UCSD-AML1 (cell line): ENCODE measurements at regions not wholly inside any gene's neighbourhood (a gene's known extent, or its start where the extent isn't known, plus 50 kb on each side); places are given as distances from the start of the nearest gene placed in this dataset.

Experiments used
- DNase-seq: peaks from one replicate; lab custom pipeline; 2025; ENCODE audit not compliant: unreplicated experiment; lab: John Stamatoyannopoulos, UW

- DNase-seq = no peak
These were observed 318.3 kb downstream of the NDFIP2 start for GRCh38 chr13:79799059-79799867.

GRCh38 chr13:79796136-79796535 is 315.2 kb downstream of the NDFIP2 start:
- no peak for DNase-seq

DNA sequence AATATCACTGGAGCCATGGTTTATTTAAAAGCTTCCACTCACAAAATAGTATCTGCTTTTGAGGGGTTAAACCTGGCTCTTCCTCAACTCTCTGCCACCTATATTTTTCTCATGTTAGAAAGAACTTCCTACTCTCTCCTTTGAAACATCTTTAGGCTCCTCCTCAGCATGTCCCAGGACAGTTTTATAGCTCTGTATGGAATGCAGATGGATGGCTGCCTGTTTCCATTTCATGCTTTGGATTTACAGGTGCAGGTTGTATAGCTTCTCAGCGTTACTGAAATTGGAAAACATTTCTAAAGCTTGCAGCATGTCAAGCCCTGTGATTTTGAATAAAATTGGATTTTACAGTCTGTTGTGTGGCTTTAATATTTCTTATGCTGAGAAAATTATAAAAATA is 314.0 kb downstream of the NDFIP2 start:
- DNase-seq = no peak

GRCh38 chr13:79792716-79793115 is 311.8 kb downstream of the NDFIP2 start:
- DNase-seq = no peak

GRCh38 chr13:79791471-79792042 is 310.6 kb downstream of the NDFIP2 start:
- DNase-seq = no peak

DNA sequence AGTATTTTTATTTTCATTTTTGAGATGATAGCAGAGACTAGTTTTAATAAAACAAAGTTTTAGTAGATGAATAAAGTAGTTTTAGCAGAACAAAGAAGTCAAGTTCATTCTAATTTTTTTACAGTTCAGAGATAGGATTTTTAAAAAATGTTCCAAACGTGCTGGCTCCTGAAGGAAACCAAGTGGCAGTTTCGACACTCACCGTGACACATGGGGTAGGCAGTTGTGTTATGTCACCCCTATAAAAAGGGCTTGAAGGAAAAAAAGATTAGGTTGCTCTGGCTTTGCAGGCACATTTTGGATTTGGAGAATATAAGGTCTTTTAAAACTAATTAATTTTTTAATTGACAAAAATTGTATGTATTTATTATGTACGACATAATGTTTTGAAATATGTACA is 305.2 kb downstream of the NDFIP2 start:
- DNase-seq = no peak

DNA sequence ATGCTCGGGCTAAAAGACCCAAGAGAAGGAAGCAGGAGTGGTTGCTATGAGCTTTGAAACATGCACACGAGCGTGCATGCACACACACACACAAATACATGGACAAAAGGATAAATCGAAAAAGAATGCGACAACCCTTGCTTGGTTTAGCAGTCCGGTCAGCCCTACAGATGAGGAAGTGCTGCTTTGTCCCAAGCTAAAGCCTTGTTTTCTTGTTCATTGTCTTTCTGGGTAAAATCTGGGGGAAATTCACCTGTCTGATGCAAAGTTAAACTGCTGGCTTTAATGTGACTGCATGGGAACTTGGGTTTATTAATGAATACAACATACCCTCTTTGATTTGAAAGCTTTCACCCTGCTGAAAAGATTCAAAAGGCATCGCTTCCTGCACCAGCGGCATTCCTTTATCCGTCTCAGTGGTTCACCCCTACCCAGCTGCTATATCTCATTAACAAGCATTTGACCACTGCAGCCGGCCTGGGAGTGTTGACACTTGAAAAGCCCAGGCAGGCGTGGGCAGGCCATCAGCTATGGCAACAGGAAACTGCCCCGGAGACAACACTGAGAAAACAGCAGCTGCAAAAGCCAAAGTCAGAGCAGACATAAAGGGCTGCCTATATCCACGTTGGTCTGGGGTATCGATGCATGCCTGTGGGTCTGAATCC is 301.7 kb downstream of the NDFIP2 start:
- peak; percentile 42 for DNase-seq

DNA sequence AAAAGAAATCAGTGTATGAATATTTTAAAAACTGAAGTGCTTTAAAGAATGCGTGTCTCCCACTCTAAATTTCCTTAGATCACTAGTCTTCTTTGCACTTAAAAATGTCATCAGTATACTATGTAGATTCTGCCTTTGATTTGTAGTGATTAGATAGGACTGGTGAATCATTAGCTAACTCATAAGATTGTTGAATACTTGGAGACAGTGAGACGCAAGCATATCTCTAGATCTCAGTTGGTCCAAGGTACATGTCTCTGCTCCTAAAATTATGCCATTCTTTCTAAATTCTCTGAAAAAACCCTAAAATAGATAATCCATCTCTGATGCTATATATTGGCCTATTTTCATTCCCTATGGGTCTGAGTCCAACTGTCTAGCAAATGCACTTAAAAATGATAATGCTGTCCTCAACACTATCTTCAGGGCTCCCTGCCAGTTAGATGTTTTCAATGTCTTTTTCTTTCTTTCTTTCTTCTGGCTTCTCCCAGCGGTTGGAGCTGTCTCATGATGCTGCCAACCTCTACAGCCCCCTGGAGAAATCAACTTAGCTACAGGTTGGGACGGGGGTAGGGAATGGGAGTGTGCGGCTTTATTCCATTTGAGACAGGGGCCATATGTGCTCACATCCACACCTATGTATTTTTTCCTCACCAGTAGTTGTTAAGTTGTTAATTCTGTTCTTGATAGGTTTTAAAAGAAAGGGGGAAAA is 301.0 kb downstream of the NDFIP2 start:
- DNase-seq = no peak

- no peak for DNase-seq
These were observed 299.3 kb downstream of the NDFIP2 start for GRCh38 chr13:79780240-79780639.

GRCh38 chr13:79779761-79780160 is 298.8 kb downstream of the NDFIP2 start:
- no peak for DNase-seq

- no peak for DNase-seq
These were observed 297.9 kb downstream of the NDFIP2 start for GRCh38 chr13:79778741-79779460.

DNA sequence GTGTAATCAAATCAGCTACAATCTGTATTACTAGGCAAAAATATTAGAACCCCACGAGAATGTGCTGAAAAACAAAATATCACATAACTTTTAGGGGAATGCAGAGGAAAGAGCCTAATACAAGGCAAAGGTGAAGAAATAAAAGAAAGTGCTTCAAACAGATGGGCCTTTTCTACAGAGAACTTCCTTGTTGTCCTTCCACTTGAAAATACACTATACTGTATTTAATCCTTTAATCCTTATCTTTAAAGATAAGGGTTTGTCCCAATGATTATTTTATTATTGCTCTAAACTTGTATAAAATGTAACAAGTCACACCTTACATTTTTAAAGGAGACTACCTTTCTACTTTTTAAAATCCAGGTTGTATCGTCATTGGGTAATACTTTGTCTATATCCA is 296.5 kb downstream of the NDFIP2 start:
- DNase-seq = no peak

GRCh38 chr13:79776531-79777295 is 295.8 kb downstream of the NDFIP2 start:
- DNase-seq = no peak

DNA sequence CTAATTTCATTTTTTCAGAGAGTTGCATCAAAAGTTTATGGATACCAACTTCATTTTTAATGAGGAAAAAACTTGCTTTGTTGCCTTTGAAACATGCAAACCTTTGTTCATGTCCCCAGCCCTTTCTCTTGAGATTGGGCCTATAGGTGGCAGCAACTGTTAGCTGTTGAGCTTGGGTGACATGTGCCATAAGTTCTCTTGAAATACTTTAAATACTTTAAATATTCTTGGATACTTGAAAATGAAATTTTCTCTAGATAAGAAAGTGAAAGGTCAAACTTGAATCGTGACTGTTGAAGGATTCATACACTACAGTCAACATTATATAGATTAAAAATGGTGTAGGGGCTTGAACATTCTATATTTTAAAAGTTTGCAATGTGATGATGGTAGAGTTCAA is 294.9 kb downstream of the NDFIP2 start:
- peak; percentile 13 for DNase-seq

GRCh38 chr13:79772811-79773210 is 291.9 kb downstream of the NDFIP2 start:
- no peak for DNase-seq

DNA sequence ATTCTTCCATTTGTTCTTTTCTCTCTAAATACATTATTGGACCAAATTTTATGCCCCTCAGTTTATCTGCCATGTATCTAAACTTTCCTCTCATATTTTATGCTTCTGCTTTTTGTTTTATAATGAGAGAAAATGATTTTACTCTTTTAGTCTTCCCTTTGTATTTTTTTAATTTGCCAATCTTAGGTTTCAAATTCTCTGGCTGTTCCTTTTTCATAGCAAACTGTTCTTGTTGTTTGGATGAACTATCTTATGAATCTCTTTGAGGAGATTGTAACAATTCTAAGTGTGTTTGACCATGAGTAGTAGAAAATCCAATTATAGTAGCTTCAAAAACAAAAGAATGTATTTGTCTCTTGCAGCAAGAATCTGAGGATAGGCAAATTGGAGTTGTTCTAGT is 290.5 kb downstream of the NDFIP2 start:
- DNase-seq = no peak

- no peak for DNase-seq
These were observed 289.1 kb downstream of the NDFIP2 start for GRCh38 chr13:79770056-79770455.

DNA sequence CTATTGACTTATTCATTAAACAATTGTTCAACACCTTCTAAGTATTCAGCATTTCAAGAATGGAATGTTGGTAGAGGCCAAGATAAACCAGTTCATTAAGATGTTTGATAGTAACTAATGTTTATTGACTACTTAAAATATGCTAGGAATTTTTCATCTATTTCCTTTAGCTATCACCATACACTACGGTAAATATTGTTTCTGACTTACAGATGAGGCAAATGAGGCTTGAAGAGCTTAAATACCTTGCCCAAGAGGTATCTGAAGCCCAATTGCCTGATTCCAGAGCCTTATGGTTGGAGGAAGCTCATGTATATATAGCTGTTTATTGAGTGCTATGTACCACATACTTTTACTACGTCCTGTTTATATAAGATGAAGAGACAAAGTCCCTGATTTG is 286.2 kb downstream of the NDFIP2 start:
- DNase-seq = no peak

- no peak for DNase-seq
These were observed 284.4 kb downstream of the NDFIP2 start for GRCh38 chr13:79765331-79765730.

GRCh38 chr13:79749984-79750551 is 269.1 kb downstream of the NDFIP2 start:
- DNase-seq = no peak
